ENCODE measurements at regions not wholly inside any gene's neighbourhood (a gene's known extent, or its start where the extent isn't known, plus 50 kb on each side); places are given as distances from the start of the nearest gene placed in this dataset.

DNA sequence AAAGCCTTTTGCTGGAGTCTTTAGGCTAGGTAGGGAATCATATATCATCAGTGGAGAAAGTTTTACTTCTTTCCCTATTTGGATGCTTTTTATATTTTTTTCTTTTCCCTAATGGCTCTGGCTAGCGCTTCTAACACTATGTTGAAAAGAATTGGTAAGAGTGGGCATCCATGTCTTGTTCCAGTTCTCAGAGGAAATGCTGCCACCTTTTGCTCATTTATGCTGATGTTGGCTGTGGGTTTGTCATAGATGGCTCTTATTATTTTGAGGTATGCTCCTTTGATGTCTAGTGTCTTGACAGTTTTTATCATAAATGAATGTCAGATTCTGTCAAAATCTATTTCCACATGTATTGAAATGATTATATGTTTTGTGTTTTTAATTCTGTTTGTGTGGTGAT is 1544.1 kb downstream of the REEP3 start:
- Histone ChIP-seq H3K4me3 (ENCODE audit: insufficient read depth, low read length, poor library complexity, severe bottlenecking) (no peak overlapping the region), H3K27ac (ENCODE audit: low read depth, low read length) (no peak overlapping the region), H2AFZ (ENCODE audit: low read depth, low read length, severe bottlenecking) (no peak overlapping the region), H3K4me2 (ENCODE audit: low read depth, low read length, poor library complexity, severe bottlenecking) (no peak overlapping the region), H3F3A (ENCODE audit: insufficient read depth) (no peaks in the 10 kb centered on the region), H4K20me1 (ENCODE audit: low read depth, low read length) (no peaks in the 10 kb centered on the region), H3K36me3 (ENCODE audit: low read length) (no peaks in the 10 kb centered on the region), H3K9me3 (ENCODE audit: insufficient read depth, low read length) (no peaks in the 10 kb centered on the region), H3K9ac (ENCODE audit: low read length) (no peak overlapping the region), H3K9me2 (replicated peaks; ENCODE audit: insufficient read depth, low read length) (no peaks in the 10 kb centered on the region), H3K79me2 (ENCODE audit: insufficient read depth, low read length) (no peaks in the 10 kb centered on the region), H3K27me3 (ENCODE audit: low read length) (no peaks in the 10 kb centered on the region)
- TF ChIP-seq EZH2phosphoT487 (conservative IDR thresholded peaks at IDR 0.05; ENCODE audit: low read length): no peak
- TF ChIP-seq, protein P1, sequence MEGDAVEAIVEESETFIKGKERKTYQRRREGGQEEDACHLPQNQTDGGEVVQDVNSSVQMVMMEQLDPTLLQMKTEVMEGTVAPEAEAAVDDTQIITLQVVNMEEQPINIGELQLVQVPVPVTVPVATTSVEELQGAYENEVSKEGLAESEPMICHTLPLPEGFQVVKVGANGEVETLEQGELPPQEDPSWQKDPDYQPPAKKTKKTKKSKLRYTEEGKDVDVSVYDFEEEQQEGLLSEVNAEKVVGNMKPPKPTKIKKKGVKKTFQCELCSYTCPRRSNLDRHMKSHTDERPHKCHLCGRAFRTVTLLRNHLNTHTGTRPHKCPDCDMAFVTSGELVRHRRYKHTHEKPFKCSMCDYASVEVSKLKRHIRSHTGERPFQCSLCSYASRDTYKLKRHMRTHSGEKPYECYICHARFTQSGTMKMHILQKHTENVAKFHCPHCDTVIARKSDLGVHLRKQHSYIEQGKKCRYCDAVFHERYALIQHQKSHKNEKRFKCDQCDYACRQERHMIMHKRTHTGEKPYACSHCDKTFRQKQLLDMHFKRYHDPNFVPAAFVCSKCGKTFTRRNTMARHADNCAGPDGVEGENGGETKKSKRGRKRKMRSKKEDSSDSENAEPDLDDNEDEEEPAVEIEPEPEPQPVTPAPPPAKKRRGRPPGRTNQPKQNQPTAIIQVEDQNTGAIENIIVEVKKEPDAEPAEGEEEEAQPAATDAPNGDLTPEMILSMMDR (IDR thresholded peaks at IDR 0.05; ENCODE audit: insufficient read depth, low read length, poor library complexity, severe bottlenecking): no peak

DNA sequence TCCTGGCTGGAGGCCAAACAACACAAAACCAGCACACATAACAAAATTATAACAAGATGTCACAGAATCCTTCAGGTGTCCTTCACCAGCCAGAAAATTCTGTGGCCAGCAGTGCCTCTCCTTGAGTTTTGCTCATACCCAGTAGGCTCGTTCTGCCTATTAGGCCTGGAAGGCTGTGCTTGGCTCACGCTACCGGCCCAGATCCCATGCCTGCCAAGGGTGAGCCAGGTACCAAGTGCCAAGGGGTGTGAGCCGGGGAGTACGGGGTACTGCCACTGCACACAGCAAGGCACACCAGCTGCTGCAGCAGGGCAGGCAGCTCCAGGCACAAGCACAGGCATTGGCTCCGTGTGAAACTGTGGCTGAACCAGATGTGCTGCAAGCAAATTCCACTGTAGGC is 1562.0 kb downstream of the REEP3 start:
- H3K9me3 ChIP-seq (ENCODE audit: insufficient read depth, low read length): no peaks in the 10 kb centered on the region
- H3K9me2 ChIP-seq (replicated peaks; ENCODE audit: insufficient read depth, low read length): no peaks in the 10 kb centered on the region
- H2AFZ ChIP-seq (ENCODE audit: low read depth, low read length, severe bottlenecking): no peak overlapping the region
- H3K4me2 ChIP-seq (ENCODE audit: low read depth, low read length, poor library complexity, severe bottlenecking): no peak overlapping the region
- H4K20me1 ChIP-seq (ENCODE audit: low read depth, low read length): no peaks in the 10 kb centered on the region
- no peaks in the 10 kb centered on the region for H3K79me2 ChIP-seq (ENCODE audit: insufficient read depth, low read length)
- H3K27me3 ChIP-seq (ENCODE audit: low read length): no peaks in the 10 kb centered on the region
- no peaks in the 10 kb centered on the region for H3F3A ChIP-seq (ENCODE audit: insufficient read depth)
- no peak overlapping the region for H3K9ac ChIP-seq (ENCODE audit: low read length)
- H3K36me3 ChIP-seq (ENCODE audit: low read length): no peaks in the 10 kb centered on the region
- no peak overlapping the region for H3K27ac ChIP-seq (ENCODE audit: low read depth, low read length)
- no peak for TF ChIP-seq EZH2phosphoT487 (conservative IDR thresholded peaks at IDR 0.05; ENCODE audit: low read length)
- TF ChIP-seq, protein P1 (IDR thresholded peaks at IDR 0.05; ENCODE audit: insufficient read depth, low read length, poor library complexity, severe bottlenecking): no peak
- no peak overlapping the region for H3K4me3 ChIP-seq (ENCODE audit: insufficient read depth, low read length, poor library complexity, severe bottlenecking)

DNA sequence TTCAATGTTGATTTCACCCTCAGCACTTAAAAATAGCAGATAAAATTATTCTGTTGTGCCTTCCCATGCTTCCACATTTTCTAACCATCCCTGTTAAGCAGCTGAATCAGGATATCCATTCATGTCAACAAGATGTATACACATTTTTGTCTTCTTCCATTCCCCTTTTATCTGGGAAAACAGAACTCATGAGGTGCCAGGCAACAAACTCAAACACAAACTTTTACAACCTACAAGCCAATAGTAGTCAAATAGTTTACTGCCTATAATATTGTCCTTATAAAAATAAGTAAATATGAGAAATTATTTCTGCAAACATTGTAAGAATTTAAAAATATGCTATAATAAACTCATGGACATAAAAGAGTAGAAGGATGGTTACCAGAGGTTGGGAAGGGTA is 1569.8 kb downstream of the REEP3 start:
- no peak overlapping the region for H3K9ac ChIP-seq (ENCODE audit: low read length)
- H2AFZ ChIP-seq (ENCODE audit: low read depth, low read length, severe bottlenecking): no peak overlapping the region
- H3K9me2 ChIP-seq (replicated peaks; ENCODE audit: insufficient read depth, low read length): 0 out of 2 replicates have a peak, but pooled peaks cover 3% of the 10 kb centered on the region
- H3K4me3 ChIP-seq (ENCODE audit: insufficient read depth, low read length, poor library complexity, severe bottlenecking): no peak overlapping the region
- H3K9me3 ChIP-seq (ENCODE audit: insufficient read depth, low read length): no peaks in the 10 kb centered on the region; the same call in 1 of the 2 replicates
- no peaks in the 10 kb centered on the region for H3K79me2 ChIP-seq (ENCODE audit: insufficient read depth, low read length)
- no peak overlapping the region for H3K27ac ChIP-seq (ENCODE audit: low read depth, low read length)
- no peaks in the 10 kb centered on the region for H3K36me3 ChIP-seq (ENCODE audit: low read length)
- H4K20me1 ChIP-seq (ENCODE audit: low read depth, low read length): no peaks in the 10 kb centered on the region
- H3K27me3 ChIP-seq (ENCODE audit: low read length): no peaks in the 10 kb centered on the region
- H3K4me2 ChIP-seq (ENCODE audit: low read depth, low read length, poor library complexity, severe bottlenecking): no peak overlapping the region
- TF ChIP-seq, protein P1 (IDR thresholded peaks at IDR 0.05; ENCODE audit: insufficient read depth, low read length, poor library complexity, severe bottlenecking): no peak
- no peak for TF ChIP-seq EZH2phosphoT487 (conservative IDR thresholded peaks at IDR 0.05; ENCODE audit: low read length)
- no peaks in the 10 kb centered on the region for H3F3A ChIP-seq (ENCODE audit: insufficient read depth)
